HG03108 (cell line): ENCODE measurements at regions not wholly inside any gene's neighbourhood (a gene's known extent, or its start where the extent isn't known, plus 50 kb on each side); places are given as distances from the start of the nearest gene placed in this dataset.

Source experiments
- ATAC-seq: cut with Tn5 transposase; IDR thresholded peaks from one replicate; pipeline ENCODE4 v1.9.1; 2021; ENCODE audit warnings: moderate library complexity; ENCODE audit not compliant: unreplicated experiment

- no peak for ATAC-seq
Observed at GRCh38 chr22:48473202-48473601, 1354.5 kb downstream of the BRD1 start.

- no peak for ATAC-seq
Observed at GRCh38 chr22:48464246-48464645, 1363.4 kb downstream of the BRD1 start.

GRCh38 chr22:48459859-48460823 is 1367.5 kb downstream of the BRD1 start:
- no peak for ATAC-seq

GRCh38 chr22:48459259-48459658 is 1368.4 kb downstream of the BRD1 start:
- ATAC-seq, result no peak

GRCh38 chr22:48456449-48456848 is 1371.2 kb downstream of the BRD1 start:
- no peak for ATAC-seq

- no peak for ATAC-seq
Observed at GRCh38 chr22:48453751-48454485, 1373.8 kb downstream of the BRD1 start.

- no peak for ATAC-seq
Observed at GRCh38 chr22:48453171-48453570, 1374.5 kb downstream of the BRD1 start.

GRCh38 chr22:48452766-48453165 is 1374.9 kb downstream of the BRD1 start:
- no peak for ATAC-seq

GRCh38 chr22:48451891-48452290 is 1375.8 kb downstream of the BRD1 start:
- no peak for ATAC-seq

- ATAC-seq, result no peak
Observed at GRCh38 chr22:48450188-48450825, 1377.4 kb downstream of the BRD1 start.

- ATAC-seq, result no peak
Observed at GRCh38 chr22:48449466-48450187, 1378.0 kb downstream of the BRD1 start.

GRCh38 chr22:48448821-48449220 is 1378.9 kb downstream of the BRD1 start:
- no peak for ATAC-seq

- ATAC-seq, result no peak
Observed at GRCh38 chr22:48445113-48445827, 1382.4 kb downstream of the BRD1 start.

- ATAC-seq, result peak; percentile 78
Observed at GRCh38 chr22:48444320-48445112, 1383.2 kb downstream of the BRD1 start.

- no peak for ATAC-seq
Observed at GRCh38 chr22:48443680-48444079, 1384.0 kb downstream of the BRD1 start.

- no peak for ATAC-seq
Observed at GRCh38 chr22:48442663-48443062, 1385.0 kb downstream of the BRD1 start.

- no peak for ATAC-seq
Observed at GRCh38 chr22:48441553-48441850, 1386.2 kb downstream of the BRD1 start.

- no peak for ATAC-seq
Observed at GRCh38 chr22:48440673-48441552, 1386.8 kb downstream of the BRD1 start.

- ATAC-seq, result no peak
Observed at GRCh38 chr22:48440176-48440575, 1387.5 kb downstream of the BRD1 start.
